Adrenal gland (tissue), 5 donors: ENCODE measurements at regions not wholly inside any gene's neighbourhood (a gene's known extent, or its start where the extent isn't known, plus 50 kb on each side); places are given as distances from the start of the nearest gene placed in this dataset.

Experiments used
- POLR2A ChIP-seq, 2 donors: fragments of 450-650 bp; IDR thresholded peaks; one replicate each; pipeline ENCODE4 v1.6.1; 2017; ENCODE audit warnings: antibody characterized with exemption in 2 of 2, mild to moderate bottlenecking in 2 of 2, moderate library complexity in 1 of 2
- TF ChIP-seq, protein P1 (sequence below), 6 experiments: fragments of 450-650 bp in 4 of 6; fragments of 200-600 bp in 2 of 6; sonication (generic) in 1 of 6; IDR thresholded peaks; 1 replicate in 5 of 6; 2 replicates in 1 of 6; pipeline versions ENCODE4 v1.5.1 to v1.8.0; 2016 to 2021; ENCODE audit warnings: antibody characterized with exemption in 6 of 6, mild to moderate bottlenecking in 2 of 6, moderate library complexity in 1 of 6
- donor health status: DM: no; HTN: no; CAD: no.

DNA sequence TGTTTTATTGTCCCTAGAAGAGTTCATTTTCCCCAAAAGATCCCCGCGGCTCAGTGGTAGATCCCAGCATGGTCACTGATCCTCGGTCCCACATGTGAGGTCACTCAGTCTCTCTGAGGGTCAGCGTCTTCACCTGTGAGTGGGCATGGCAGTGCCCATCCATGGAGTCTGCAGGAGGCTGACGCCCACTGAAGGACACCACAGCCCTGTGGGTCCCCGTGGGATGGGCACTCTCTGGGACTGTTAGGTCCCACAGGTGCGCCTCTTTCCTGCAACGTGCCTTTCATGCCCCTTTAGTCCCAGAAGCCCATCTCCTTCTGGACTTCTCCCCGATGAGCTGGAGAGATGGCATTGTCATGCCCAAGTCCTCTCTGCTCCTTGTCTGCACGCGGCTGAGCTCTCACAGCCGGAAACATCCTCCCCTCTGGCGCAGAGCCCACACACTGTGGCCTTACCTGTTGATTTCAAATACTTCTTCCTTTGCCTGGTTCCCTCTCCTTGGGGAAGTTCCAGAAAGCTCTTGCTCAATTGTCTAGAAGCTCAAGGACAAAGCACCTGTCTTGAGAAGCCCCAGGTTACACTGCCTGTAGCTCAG lies 75.9 kb downstream of the PTGR3 start:
- TF ChIP-seq, protein P1, sequence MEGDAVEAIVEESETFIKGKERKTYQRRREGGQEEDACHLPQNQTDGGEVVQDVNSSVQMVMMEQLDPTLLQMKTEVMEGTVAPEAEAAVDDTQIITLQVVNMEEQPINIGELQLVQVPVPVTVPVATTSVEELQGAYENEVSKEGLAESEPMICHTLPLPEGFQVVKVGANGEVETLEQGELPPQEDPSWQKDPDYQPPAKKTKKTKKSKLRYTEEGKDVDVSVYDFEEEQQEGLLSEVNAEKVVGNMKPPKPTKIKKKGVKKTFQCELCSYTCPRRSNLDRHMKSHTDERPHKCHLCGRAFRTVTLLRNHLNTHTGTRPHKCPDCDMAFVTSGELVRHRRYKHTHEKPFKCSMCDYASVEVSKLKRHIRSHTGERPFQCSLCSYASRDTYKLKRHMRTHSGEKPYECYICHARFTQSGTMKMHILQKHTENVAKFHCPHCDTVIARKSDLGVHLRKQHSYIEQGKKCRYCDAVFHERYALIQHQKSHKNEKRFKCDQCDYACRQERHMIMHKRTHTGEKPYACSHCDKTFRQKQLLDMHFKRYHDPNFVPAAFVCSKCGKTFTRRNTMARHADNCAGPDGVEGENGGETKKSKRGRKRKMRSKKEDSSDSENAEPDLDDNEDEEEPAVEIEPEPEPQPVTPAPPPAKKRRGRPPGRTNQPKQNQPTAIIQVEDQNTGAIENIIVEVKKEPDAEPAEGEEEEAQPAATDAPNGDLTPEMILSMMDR (IDR thresholded peaks at IDR 0.05) = no peak
- no peak for TF ChIP-seq POLR2A (IDR thresholded peaks at IDR 0.05)
